ENCODE measurements at regions not wholly inside any gene's neighbourhood (a gene's known extent, or its start where the extent isn't known, plus 50 kb on each side); places are given as distances from the start of the nearest gene placed in this dataset.

GRCh38 chr13:107452833-107453232 is 762.5 kb downstream of the LIG4 start:
- no peak for DNase-seq

GRCh38 chr13:107450931-107451330 is 764.4 kb downstream of the LIG4 start:
- DNase-seq = no peak

- no peak for DNase-seq
These were observed 764.9 kb downstream of the LIG4 start for GRCh38 chr13:107450431-107450830.

GRCh38 chr13:107447591-107447990 is 767.7 kb downstream of the LIG4 start:
- no peak for DNase-seq

- no peak for DNase-seq
These were observed 774.1 kb downstream of the LIG4 start for GRCh38 chr13:107441279-107441678.

- DNase-seq = no peak
These were observed 777.1 kb downstream of the LIG4 start for GRCh38 chr13:107438251-107438650.

- no peak for DNase-seq
These were observed 781.0 kb downstream of the LIG4 start for GRCh38 chr13:107434347-107434746.

GRCh38 chr13:107427536-107427935 is 787.8 kb downstream of the LIG4 start:
- no peak for DNase-seq

- DNase-seq = no peak
These were observed 792.9 kb downstream of the LIG4 start for GRCh38 chr13:107422421-107422820.

- no peak for DNase-seq
These were observed 793.4 kb downstream of the LIG4 start for GRCh38 chr13:107421951-107422350.

- no peak for DNase-seq
These were observed 794.3 kb downstream of the LIG4 start for GRCh38 chr13:107421028-107421427.

- no peak for DNase-seq
These were observed 802.3 kb downstream of the LIG4 start for GRCh38 chr13:107413005-107413404.

GRCh38 chr13:107407074-107407473 is 808.3 kb downstream of the LIG4 start:
- DNase-seq = no peak

GRCh38 chr13:107395927-107396662 is 819.2 kb downstream of the LIG4 start:
- no peak for DNase-seq

- no peak for DNase-seq
These were observed 823.1 kb downstream of the LIG4 start for GRCh38 chr13:107392205-107392604.

GRCh38 chr13:107387525-107387924 is 819.6 kb upstream of the ARGLU1 start:
- DNase-seq = no peak

- DNase-seq = no peak
These were observed 811.6 kb upstream of the ARGLU1 start for GRCh38 chr13:107379407-107380155.

GRCh38 chr13:107376341-107377125 is 808.6 kb upstream of the ARGLU1 start:
- DNase-seq = no peak

- no peak for DNase-seq
These were observed 807.9 kb upstream of the ARGLU1 start for GRCh38 chr13:107375701-107376340.

- no peak for DNase-seq
These were observed 806.1 kb upstream of the ARGLU1 start for GRCh38 chr13:107374038-107374437.

GRCh38 chr13:107373551-107373950 is 805.6 kb upstream of the ARGLU1 start:
- DNase-seq = no peak

GRCh38 chr13:107370015-107370785 is 802.3 kb upstream of the ARGLU1 start:
- no peak for DNase-seq

Measured in stimulated activated CD4-positive, alpha-beta T cell treated with anti-CD3 and anti-CD28 coated beads, Interleukin-4, amount 100 ng/mL, for 24 hours (primary cell).